ENCODE measurements at regions not wholly inside any gene's neighbourhood (a gene's known extent, or its start where the extent isn't known, plus 50 kb on each side); places are given as distances from the start of the nearest gene placed in this dataset.

GRCh38 chr6:100268326-100268725 lies 196.4 kb downstream of the SIM1 start:
- ATAC-seq = no peak
- no peak for TF ChIP-seq CTCF (IDR thresholded peaks at IDR 0.05)
- no peak overlapping the region for H3K27ac ChIP-seq
- H3K27me3 ChIP-seq (ENCODE audit: low read depth) = no peaks in the 10 kb centered on the region
- no peaks in the 10 kb centered on the region for H3K9me3 ChIP-seq
- H3K36me3 ChIP-seq = no peaks in the 10 kb centered on the region
- H3K4me3 ChIP-seq = no peak overlapping the region
- H3K4me1 ChIP-seq = no peaks in the 10 kb centered on the region
- intact Hi-C loops (cut with DNase I) = no loop called here
- DNase-seq = no peak

GRCh38 chr6:100267721-100268123 lies 197.0 kb downstream of the SIM1 start:
- no peak for TF ChIP-seq CTCF (IDR thresholded peaks at IDR 0.05)

GRCh38 chr6:100266494-100267401 lies 198.0 kb downstream of the SIM1 start:
- Histone ChIP-seq H3K36me3 (no peaks in the 10 kb centered on the region), H3K27ac (no peak overlapping the region), H3K4me1 (no peaks in the 10 kb centered on the region), H3K9me3 (no peaks in the 10 kb centered on the region), H3K27me3 (ENCODE audit: low read depth) (no peaks in the 10 kb centered on the region), H3K4me3 (no peak overlapping the region)
- DNase-seq = no peak
- no peak for TF ChIP-seq CTCF (IDR thresholded peaks at IDR 0.05)
- ATAC-seq = no peak
- intact Hi-C loops (cut with DNase I) = no loop called here

More at GRCh38 chr6:100267721-100268123, 197.0 kb downstream of the SIM1 start:
- no peaks in the 10 kb centered on the region for H3K4me1 ChIP-seq
- ATAC-seq = no peak
- H3K36me3 ChIP-seq = no peaks in the 10 kb centered on the region
- DNase-seq = no peak
- no peaks in the 10 kb centered on the region for H3K9me3 ChIP-seq
- no peak overlapping the region for H3K4me3 ChIP-seq
- no peaks in the 10 kb centered on the region for H3K27me3 ChIP-seq (ENCODE audit: low read depth)
- intact Hi-C loops (cut with DNase I) = no loop called here
- H3K27ac ChIP-seq = no peak overlapping the region

GRCh38 chr6:100262086-100262485 lies 202.6 kb downstream of the SIM1 start:
- intact Hi-C loops (cut with DNase I) = no loop called here
- H3K27me3 ChIP-seq (ENCODE audit: low read depth) = no peaks in the 10 kb centered on the region
- ATAC-seq (no peak), DNase-seq (no peak)
- no peaks in the 10 kb centered on the region for H3K36me3 ChIP-seq
- H3K27ac ChIP-seq = no peak overlapping the region
- H3K9me3 ChIP-seq = no peaks in the 10 kb centered on the region
- no peak overlapping the region for H3K4me3 ChIP-seq
- TF ChIP-seq CTCF (IDR thresholded peaks at IDR 0.05) = no peak
- no peaks in the 10 kb centered on the region for H3K4me1 ChIP-seq

- H3K27ac ChIP-seq = no peak overlapping the region
- ATAC-seq (no peak), DNase-seq (no peak)
- H3K36me3 ChIP-seq = no peaks in the 10 kb centered on the region
- H3K9me3 ChIP-seq = no peaks in the 10 kb centered on the region
- no peaks in the 10 kb centered on the region for H3K4me1 ChIP-seq
- TF ChIP-seq CTCF (IDR thresholded peaks at IDR 0.05) = no peak
- H3K4me3 ChIP-seq = no peak overlapping the region
- intact Hi-C loops (cut with DNase I) = no loop called here
- H3K27me3 ChIP-seq (ENCODE audit: low read depth) = no peaks in the 10 kb centered on the region
Measured at GRCh38 chr6:100261486-100261885, 203.2 kb downstream of the SIM1 start.
